SU-DHL-6 (cell line): ENCODE measurements at regions not wholly inside any gene's neighbourhood (a gene's known extent, or its start where the extent isn't known, plus 50 kb on each side); places are given as distances from the start of the nearest gene placed in this dataset.
"Not testable (repeated sequence)": the region's sequence is repeated elsewhere in the genome, so short reads cannot be mapped to it uniquely, and the experiment has no call there.

ENCODE experiments used
- CTCF ChIP-seq: fragments of 200-600 bp; sonication (generic); IDR thresholded peaks from one replicate; pipeline ENCODE4 v1.5.1; 2017; ENCODE audit warnings: antibody characterized with exemption, mild to moderate bottlenecking, low read length, moderate library complexity; ENCODE audit not compliant: insufficient read depth, poor library complexity, severe bottlenecking
- EZH2phosphoT487 ChIP-seq: fragments of 200-600 bp; sonication (generic), shearing (Covaris generic); conservative IDR thresholded peaks from 2 replicates; pipeline ENCODE4 v1.6.1; 2018; ENCODE audit warnings: mild to moderate bottlenecking, antibody characterized with exemption, low read length, moderate library complexity, mixed read lengths

DNA sequence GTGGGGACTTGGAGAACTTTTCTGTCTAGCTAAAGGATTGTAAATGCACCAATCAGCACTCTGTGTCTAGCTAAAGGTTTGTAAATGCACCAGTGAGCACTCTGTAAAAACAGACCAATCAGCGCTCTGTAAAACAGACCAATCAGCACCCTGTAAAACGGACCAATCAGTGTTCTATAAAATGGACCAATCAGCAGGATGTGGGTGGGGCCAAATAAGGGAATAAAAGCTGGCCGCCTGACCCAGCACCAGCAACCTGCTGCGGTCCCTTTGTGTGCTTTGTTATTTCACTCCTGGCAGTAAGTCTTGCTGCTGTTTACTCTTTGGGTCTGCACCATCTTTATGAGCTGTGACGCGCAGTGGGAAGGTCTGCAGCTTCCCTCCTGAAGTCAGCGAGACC is 67.8 kb upstream of the JADE1 start:
- TF ChIP-seq CTCF, EZH2phosphoT487: not testable (repeated sequence)
